ENCODE measurements at regions not wholly inside any gene's neighbourhood (a gene's known extent, or its start where the extent isn't known, plus 50 kb on each side); places are given as distances from the start of the nearest gene placed in this dataset.

- DNase-seq (ENCODE audit: extremely low read depth, low read depth) = no peak
- no peak for TF ChIP-seq CTCF (IDR thresholded peaks at IDR 0.05; ENCODE audit: low read depth, low read length, missing control alignments)
Observed at GRCh38 chr14:103186909-103187586, 63.8 kb downstream of the TNFAIP2 start.

GRCh38 chr14:103187911-103188310 lies 64.7 kb downstream of the TNFAIP2 start:
- TF ChIP-seq CTCF (IDR thresholded peaks at IDR 0.05; ENCODE audit: low read depth, low read length, missing control alignments) = no peak
- no peak overlapping the region for H3K4me3 ChIP-seq (replicated peaks; ENCODE audit: low read depth, low read length)
- DNase-seq (ENCODE audit: extremely low read depth, low read depth) = no peak

More at GRCh38 chr14:103186909-103187586, 63.8 kb downstream of the TNFAIP2 start:
- no peak overlapping the region for H3K4me3 ChIP-seq (replicated peaks; ENCODE audit: low read depth, low read length)

GRCh38 chr14:103188810-103189480 lies 65.7 kb downstream of the TNFAIP2 start:
- H3K4me3 ChIP-seq (replicated peaks; ENCODE audit: low read depth, low read length) = peak overlapping the region; percentile 13; the same call in 1 of the 2 replicates
- no peak for DNase-seq (ENCODE audit: extremely low read depth, low read depth)
- no peak for TF ChIP-seq CTCF (IDR thresholded peaks at IDR 0.05; ENCODE audit: low read depth, low read length, missing control alignments)

GRCh38 chr14:103189481-103190470 lies 66.5 kb downstream of the TNFAIP2 start:
- H3K4me3 ChIP-seq (replicated peaks; ENCODE audit: low read depth, low read length) = no peak overlapping the region; the same call in 1 of the 2 replicates
- no peak for TF ChIP-seq CTCF (IDR thresholded peaks at IDR 0.05; ENCODE audit: low read depth, low read length, missing control alignments)
- no peak for DNase-seq (ENCODE audit: extremely low read depth, low read depth)

- DNase-seq (ENCODE audit: extremely low read depth, low read depth) = no peak
- TF ChIP-seq CTCF (IDR thresholded peaks at IDR 0.05; ENCODE audit: low read depth, low read length, missing control alignments) = no peak
Observed at GRCh38 chr14:103190741-103191140, 67.5 kb downstream of the TNFAIP2 start.

GRCh38 chr14:103191844-103192243 lies 68.6 kb downstream of the TNFAIP2 start:
- no peak for TF ChIP-seq CTCF (IDR thresholded peaks at IDR 0.05; ENCODE audit: low read depth, low read length, missing control alignments)
- no peak for DNase-seq (ENCODE audit: extremely low read depth, low read depth)
- H3K4me3 ChIP-seq (replicated peaks; ENCODE audit: low read depth, low read length) = no peak overlapping the region

More at GRCh38 chr14:103190741-103191140, 67.5 kb downstream of the TNFAIP2 start:
- H3K4me3 ChIP-seq (replicated peaks; ENCODE audit: low read depth, low read length) = no peak overlapping the region

Measured in HFF-Myc (cell line).